ENCODE measurements at regions not wholly inside any gene's neighbourhood (a gene's known extent, or its start where the extent isn't known, plus 50 kb on each side); places are given as distances from the start of the nearest gene placed in this dataset.

GRCh38 chr9:107142430-107142829 is 140.6 kb upstream of the RAD23B start:
- Histone ChIP-seq H3K27ac (ENCODE audit: low read length) (no peak overlapping the region), H2AFZ (ENCODE audit: low read length) (no peak overlapping the region), H4K20me1 (ENCODE audit: insufficient read depth, low read length) (no peaks in the 10 kb centered on the region), H3F3A (ENCODE audit: insufficient read depth, low read length) (no peaks in the 10 kb centered on the region), H3K36me3 (replicated peaks; ENCODE audit: insufficient read depth, low read length) (no peaks in the 10 kb centered on the region), H3K9me2 (replicated peaks; ENCODE audit: insufficient read depth, low read length) (no peaks in the 10 kb centered on the region), H3K4me2 (ENCODE audit: low read depth, low read length) (no peak overlapping the region), H3K27me3 (replicated peaks; ENCODE audit: insufficient read depth, low read length) (no peaks in the 10 kb centered on the region), H3K9me3 (replicated peaks; ENCODE audit: insufficient read depth, low read length) (no peaks in the 10 kb centered on the region), H3K4me3 (ENCODE audit: low read length) (no peak overlapping the region), H3K4me1 (ENCODE audit: low read length) (no peaks in the 10 kb centered on the region), H3K9ac (ENCODE audit: low read length) (no peak overlapping the region), H3K79me2 (ENCODE audit: low read length) (no peaks in the 10 kb centered on the region)
- TF ChIP-seq, protein P1, sequence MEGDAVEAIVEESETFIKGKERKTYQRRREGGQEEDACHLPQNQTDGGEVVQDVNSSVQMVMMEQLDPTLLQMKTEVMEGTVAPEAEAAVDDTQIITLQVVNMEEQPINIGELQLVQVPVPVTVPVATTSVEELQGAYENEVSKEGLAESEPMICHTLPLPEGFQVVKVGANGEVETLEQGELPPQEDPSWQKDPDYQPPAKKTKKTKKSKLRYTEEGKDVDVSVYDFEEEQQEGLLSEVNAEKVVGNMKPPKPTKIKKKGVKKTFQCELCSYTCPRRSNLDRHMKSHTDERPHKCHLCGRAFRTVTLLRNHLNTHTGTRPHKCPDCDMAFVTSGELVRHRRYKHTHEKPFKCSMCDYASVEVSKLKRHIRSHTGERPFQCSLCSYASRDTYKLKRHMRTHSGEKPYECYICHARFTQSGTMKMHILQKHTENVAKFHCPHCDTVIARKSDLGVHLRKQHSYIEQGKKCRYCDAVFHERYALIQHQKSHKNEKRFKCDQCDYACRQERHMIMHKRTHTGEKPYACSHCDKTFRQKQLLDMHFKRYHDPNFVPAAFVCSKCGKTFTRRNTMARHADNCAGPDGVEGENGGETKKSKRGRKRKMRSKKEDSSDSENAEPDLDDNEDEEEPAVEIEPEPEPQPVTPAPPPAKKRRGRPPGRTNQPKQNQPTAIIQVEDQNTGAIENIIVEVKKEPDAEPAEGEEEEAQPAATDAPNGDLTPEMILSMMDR (IDR thresholded peaks at IDR 0.05; ENCODE audit: low read length) = no peak
- no peak for DNase-seq

DNA sequence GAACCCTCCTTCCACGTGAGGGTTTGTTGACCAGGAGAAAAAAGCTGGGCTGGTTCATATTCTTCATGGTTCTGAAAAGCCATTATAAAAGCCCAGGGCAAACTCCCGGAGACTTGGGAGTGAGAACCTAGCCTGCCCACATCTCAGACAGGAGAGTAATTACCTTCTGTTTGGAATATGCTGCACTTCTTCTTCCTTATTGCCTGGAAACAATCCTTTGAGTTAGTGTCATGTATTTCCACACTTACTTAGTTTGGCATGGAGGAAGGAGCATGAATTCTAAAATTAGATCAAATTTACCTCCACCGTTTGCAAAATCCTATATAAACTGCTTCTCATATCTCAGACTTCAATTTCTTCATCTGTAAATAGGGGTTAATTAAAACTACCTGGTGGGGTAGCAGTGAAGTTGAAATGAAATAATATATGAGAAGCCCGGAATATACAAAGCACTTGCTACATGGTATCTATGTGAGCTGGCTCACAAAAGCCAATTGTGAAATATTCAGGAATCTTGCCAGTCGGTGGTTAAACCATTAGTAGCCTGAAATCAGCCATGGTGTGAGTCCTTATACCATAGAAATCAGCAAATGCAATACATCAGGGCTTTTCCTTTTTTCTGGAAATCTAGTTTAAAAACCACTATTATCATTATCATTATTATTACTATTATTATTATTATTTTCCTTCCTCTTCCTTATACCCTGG is 140.0 kb upstream of the RAD23B start:
- H3F3A ChIP-seq (ENCODE audit: insufficient read depth, low read length) = no peaks in the 10 kb centered on the region
- no peak for DNase-seq

DNA sequence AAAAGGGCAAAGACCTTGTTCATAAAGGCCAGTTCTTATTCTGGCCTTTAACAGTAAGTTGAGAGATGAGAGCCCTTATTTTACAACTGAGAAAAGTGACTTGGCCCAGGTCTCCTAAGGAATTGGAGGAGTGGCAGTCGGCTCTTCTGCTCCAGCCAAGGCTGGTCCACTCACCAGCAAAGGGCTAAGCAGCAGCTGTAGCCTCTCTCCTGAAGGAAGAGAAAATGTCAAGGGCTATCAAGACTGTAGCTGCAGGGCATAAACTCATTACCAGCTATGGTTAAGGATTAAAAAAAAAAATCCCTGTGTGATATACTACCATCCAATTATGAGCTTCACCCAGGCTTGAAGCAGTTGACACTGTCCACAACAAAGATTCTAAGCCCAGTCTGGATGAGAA is 138.6 kb upstream of the RAD23B start:
- Histone ChIP-seq H3K9me3 (replicated peaks; ENCODE audit: insufficient read depth, low read length) (no peaks in the 10 kb centered on the region), H3K9ac (ENCODE audit: low read length) (no peak overlapping the region), H3K27me3 (replicated peaks; ENCODE audit: insufficient read depth, low read length) (no peaks in the 10 kb centered on the region), H2AFZ (ENCODE audit: low read length) (no peak overlapping the region), H3K4me2 (ENCODE audit: low read depth, low read length) (no peak overlapping the region), H3K27ac (ENCODE audit: low read length) (no peak overlapping the region), H3K36me3 (replicated peaks; ENCODE audit: insufficient read depth, low read length) (no peaks in the 10 kb centered on the region), H3K9me2 (replicated peaks; ENCODE audit: insufficient read depth, low read length) (no peaks in the 10 kb centered on the region), H3K4me3 (ENCODE audit: low read length) (no peak overlapping the region), H3F3A (ENCODE audit: insufficient read depth, low read length) (no peaks in the 10 kb centered on the region), H3K4me1 (ENCODE audit: low read length) (no peaks in the 10 kb centered on the region), H4K20me1 (ENCODE audit: insufficient read depth, low read length) (no peaks in the 10 kb centered on the region), H3K79me2 (ENCODE audit: low read length) (no peaks in the 10 kb centered on the region)
- TF ChIP-seq EZH2phosphoT487 (IDR thresholded peaks at IDR 0.05; ENCODE audit: low read length) (no peak), EZH2 (optimal IDR thresholded peaks at IDR 0.05; ENCODE audit: low read depth, low read length) (no peak)
- TF ChIP-seq, protein P1 (IDR thresholded peaks at IDR 0.05; ENCODE audit: low read length) = no peak
- no peak for DNase-seq

More for the DNA sequence above, 140.0 kb upstream of the RAD23B start:
- Histone ChIP-seq H2AFZ (ENCODE audit: low read length) (no peak overlapping the region), H3K4me1 (ENCODE audit: low read length) (no peaks in the 10 kb centered on the region), H3K4me2 (ENCODE audit: low read depth, low read length) (no peak overlapping the region), H3K9me2 (replicated peaks; ENCODE audit: insufficient read depth, low read length) (no peaks in the 10 kb centered on the region), H3K79me2 (ENCODE audit: low read length) (no peaks in the 10 kb centered on the region), H3K9ac (ENCODE audit: low read length) (no peak overlapping the region), H3K36me3 (replicated peaks; ENCODE audit: insufficient read depth, low read length) (no peaks in the 10 kb centered on the region), H4K20me1 (ENCODE audit: insufficient read depth, low read length) (no peaks in the 10 kb centered on the region), H3K9me3 (replicated peaks; ENCODE audit: insufficient read depth, low read length) (no peaks in the 10 kb centered on the region), H3K4me3 (ENCODE audit: low read length) (no peak overlapping the region), H3K27ac (ENCODE audit: low read length) (no peak overlapping the region), H3K27me3 (replicated peaks; ENCODE audit: insufficient read depth, low read length) (no peaks in the 10 kb centered on the region)
- TF ChIP-seq EZH2phosphoT487 (IDR thresholded peaks at IDR 0.05; ENCODE audit: low read length) (no peak), EZH2 (optimal IDR thresholded peaks at IDR 0.05; ENCODE audit: low read depth, low read length) (no peak)
- TF ChIP-seq, protein P1 (IDR thresholded peaks at IDR 0.05; ENCODE audit: low read length) = no peak

All from MM.1S (cell line).